ENCODE measurements at regions not wholly inside any gene's neighbourhood (a gene's known extent, or its start where the extent isn't known, plus 50 kb on each side); places are given as distances from the start of the nearest gene placed in this dataset.

GRCh38 chr4:177574446-177574845, 132.2 kb upstream of the AGA start:
- DNase-seq, result no peak

GRCh38 chr4:177579649-177580048, 137.4 kb upstream of the AGA start:
- DNase-seq, result peak; percentile 30

- no peak for DNase-seq
Measured at GRCh38 chr4:177582992-177583391, 140.8 kb upstream of the AGA start.

DNA sequence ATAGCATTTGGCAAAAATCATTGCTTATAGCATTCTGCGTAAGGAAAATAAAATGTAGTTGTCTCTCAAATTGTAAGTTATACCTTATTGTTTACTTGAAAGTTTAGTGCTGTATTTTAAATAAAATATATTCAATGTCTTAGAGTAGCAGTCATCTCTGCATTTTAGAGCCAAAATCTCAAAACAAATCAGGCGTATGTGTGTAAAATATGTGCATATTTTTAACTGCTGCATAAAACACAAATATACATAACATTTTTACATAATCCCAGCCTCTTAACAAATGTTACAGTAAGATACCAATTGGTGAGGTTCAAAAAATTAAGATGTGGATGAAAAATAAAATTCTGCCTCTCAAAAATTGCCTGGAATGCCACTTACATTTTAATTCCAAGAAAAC, 145.8 kb upstream of the AGA start:
- DNase-seq, result no peak

DNA sequence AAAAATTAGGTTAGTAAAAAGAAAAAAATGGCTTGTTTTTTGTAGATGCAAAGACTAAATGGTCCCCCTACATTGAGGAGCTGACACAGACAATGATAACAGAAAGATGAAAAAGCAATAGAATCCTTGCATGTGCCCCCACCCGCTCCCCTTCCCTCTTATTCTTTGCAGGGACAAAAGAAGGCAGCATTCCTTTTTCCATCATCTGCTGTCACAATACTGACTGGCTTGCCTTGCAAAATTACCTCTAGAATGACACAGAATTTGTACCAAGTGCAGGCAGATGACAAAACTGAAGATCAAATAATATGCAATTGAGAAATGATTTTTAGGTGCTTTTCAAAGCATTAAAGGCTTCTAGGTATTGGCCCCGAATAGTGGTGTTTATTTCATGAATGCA, 153.1 kb upstream of the AGA start:
- no peak for DNase-seq

GRCh38 chr4:177596035-177596434, 153.8 kb upstream of the AGA start:
- peak; percentile 40 for DNase-seq

- DNase-seq, result no peak
Measured at GRCh38 chr4:177596991-177597390, 154.8 kb upstream of the AGA start.

DNA sequence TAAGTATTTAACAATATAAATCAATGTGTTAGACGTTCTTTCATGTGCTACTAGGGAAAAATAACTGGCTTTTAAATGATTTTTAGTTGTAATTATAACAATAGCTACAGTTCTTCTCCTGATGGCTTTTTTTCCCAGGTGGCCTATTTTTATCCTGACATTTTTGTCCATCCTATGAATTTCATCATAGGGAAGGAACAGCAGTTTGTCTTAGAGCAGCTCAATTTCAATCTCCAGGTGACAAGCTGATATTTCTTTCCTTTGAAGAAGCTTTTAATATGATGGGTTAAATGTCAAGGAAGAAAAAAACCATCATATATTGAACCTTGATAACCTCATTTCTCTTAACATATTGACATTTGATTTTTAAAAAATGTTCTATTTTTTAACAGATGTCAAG, 163.0 kb upstream of the AGA start:
- no peak for DNase-seq

DNA sequence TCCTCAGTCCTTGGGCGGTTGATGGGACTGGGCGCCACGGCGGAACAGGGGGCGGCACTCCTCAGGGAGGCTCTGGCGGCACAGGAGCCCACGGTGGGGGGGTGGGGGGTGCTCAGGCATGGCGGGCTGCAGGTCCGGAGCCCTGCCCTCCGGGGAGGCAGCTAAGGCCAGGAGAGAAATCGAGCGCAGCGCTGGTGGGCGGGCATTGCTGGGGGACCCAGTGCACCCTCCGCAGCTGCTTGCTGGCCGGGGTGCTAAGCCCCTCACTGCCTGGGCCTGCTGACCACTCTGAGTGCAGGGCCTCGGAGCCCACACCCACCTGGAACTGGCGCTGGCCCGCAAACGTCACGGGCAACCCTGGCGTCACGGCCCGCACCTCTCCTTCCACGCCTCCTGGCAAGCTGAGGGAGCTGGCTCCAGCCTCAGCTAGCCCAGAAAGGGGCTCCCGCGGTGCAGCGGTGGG, 164.9 kb upstream of the AGA start:
- DNase-seq, result no peak

DNA sequence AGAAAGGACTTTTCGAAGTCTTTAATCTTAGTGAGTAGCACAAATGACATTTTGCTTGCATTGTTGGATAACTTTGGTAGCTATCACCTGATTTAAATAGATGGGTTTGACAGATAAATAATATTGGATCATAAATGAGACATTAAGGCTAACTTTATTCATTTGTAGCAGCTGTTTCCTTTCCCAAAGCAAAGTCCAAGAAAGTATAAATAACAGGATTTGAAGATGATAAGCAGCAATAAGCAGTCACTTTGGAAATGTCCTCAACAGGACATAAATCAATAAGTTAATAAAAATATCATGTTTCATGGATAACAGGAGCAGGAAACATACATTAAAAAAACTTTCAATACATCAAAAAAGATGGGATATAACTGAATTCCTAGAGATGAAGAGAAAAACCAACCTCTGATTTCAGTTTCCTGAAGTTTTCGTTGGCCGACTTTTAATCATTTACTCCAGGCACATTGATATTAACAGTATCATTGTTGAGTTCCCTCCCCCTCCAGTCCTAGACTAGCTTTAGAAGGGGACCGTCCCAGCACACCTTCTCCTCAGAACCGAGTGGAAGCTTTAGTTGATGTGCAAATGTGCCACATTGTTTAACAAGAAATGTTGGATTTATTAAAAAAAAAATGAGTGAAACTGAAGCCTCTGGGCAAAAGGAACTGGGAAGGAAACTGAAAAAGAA, 169.9 kb upstream of the AGA start:
- DNase-seq, result no peak

- no peak for DNase-seq
Measured at GRCh38 chr4:177612684-177613083, 170.4 kb upstream of the AGA start.

DNA sequence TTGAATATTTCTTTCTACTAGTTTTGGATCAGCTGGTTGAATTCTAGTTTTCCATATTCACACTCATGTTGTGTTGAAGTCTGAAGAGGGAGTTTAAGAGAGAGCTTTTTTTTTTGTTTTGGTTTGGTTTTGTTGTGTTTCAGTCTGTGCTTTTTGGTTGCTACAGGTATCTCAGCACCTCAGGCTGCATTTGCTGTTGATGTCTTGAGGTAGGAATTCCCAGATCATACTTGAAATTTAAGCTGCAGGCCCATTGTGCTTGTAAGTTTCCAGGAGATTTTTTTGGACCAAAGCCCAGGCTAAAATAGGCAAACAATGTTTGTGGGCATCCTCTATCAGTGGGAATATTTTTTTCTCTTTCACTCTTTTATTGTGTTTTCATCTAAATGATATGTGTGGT, 190.2 kb upstream of the AGA start:
- DNase-seq, result no peak

DNA sequence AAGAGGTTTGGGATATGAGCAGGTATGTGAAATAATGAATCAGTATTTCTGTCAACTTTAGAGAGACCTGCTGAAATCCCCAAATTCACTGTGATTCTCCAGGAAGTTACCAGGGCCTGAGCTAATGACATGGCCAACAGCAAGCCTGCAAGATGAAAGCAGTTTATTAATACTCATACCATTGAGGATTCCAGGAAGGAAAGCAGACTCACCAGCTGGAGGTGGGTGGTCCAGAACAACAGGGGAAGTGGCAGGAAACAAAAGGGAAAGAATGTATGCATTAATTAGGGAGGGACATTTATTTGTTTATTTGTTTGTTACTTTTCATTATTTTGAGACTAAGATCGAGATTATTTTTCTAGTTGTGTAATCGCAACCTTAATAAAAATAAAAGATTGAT, 196.6 kb upstream of the AGA start:
- DNase-seq, result no peak

- DNase-seq, result peak; percentile 23
Measured at GRCh38 chr4:177640864-177641263, 198.6 kb upstream of the AGA start.

GRCh38 chr4:177660223-177660622, 218.0 kb upstream of the AGA start:
- DNase-seq, result no peak

DNA sequence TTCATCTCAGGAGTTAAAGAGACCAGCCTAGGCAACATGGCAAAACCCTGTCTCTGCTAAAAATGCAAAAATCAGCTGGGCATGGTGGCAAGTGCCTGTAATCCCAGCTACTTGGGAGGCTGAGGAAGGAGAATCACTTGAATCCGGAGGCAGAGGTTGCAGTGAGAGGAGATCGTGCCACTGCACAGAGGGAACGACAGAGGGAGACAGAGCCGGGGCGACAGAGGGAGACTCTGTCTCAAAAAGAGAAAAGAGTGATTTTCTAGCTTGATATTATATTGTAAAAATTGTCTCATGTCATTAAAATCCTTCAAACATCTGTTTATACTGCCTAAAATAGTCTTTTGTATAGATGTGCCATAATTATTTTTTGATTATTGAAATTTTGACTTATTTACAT, 225.4 kb upstream of the AGA start:
- peak; percentile 27 for DNase-seq

GRCh38 chr4:177671387-177671786, 229.2 kb upstream of the AGA start:
- DNase-seq, result no peak

- no peak for DNase-seq
Measured at GRCh38 chr4:177671845-177672244, 229.6 kb upstream of the AGA start.

DNA sequence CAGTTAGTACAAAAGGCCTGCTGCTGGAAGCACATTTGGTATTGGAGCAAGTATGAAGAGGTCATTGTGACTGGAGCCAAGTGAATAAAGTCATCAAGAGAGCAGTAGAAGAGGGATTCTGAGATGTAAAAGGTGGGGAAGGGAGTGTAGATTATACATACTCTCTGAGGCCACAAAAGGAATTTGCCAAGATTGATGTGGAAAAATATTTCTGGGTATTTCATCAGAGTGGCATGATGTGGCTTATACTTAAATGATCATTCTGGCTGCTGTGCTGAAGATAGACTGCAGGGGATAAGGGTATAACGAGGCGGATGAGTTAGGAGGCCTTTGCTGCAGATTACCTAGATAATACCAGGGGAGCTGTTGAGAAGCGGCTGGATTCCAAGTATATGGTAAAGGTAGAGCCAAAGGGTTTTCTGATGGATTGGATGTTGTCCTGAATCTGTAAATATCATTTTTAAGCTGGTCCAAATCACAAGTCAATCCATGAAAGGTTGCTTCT, 231.8 kb upstream of the AGA start:
- DNase-seq, result peak; percentile 39

DNA sequence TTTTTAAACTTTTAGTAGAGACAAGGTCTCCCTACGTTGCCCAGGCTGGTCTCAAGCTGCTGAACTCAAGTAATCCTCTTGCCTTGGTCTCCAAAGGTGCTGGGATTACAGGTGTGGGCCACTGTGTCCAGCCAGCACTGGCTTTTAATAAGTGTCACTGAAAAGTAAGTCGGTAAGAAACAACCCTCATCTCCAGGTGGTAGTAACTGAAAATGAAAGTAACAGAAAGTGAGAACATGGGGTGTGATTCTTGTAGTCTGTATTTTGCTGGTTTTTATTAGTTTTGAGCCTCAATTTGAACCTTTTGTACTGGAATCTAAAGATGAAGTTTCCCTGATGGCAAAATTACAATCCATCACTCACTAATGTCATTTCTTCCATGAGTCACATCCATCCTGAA, 238.1 kb upstream of the AGA start:
- peak; percentile 34 for DNase-seq

DNA sequence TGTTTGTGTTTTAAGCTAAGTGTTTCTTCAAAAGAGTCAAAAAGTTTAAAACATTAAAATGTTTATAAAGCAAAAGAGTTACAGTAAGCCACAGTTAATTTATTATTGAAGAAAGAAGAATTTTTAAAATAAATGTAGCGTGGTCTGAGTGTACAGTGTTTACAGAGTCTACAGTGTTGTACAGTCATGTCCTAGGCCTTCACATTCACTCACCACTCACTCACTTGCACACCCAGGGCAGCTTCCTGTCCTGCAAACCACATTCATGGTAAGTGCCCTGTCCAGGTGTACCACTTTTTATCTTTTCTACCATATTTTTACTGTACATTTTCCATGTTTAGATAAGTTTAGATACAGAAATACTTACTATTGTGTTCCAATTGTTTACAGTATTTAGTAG, 239.7 kb upstream of the AGA start:
- no peak for DNase-seq

GRCh38 chr4:177687117-177687516, 244.9 kb upstream of the AGA start:
- DNase-seq, result no peak

- DNase-seq, result no peak
Measured at GRCh38 chr4:177692907-177693306, 250.7 kb upstream of the AGA start.

- no peak for DNase-seq
Measured at GRCh38 chr4:177696438-177696966, 254.3 kb upstream of the AGA start.
